Spleen (tissue), 7 donors: ENCODE measurements at regions not wholly inside any gene's neighbourhood (a gene's known extent, or its start where the extent isn't known, plus 50 kb on each side); places are given as distances from the start of the nearest gene placed in this dataset.

Source experiments
- CTCF ChIP-seq, 11 experiments: fragments of 200-600 bp in 7 of 11; fragments of 450-650 bp in 4 of 11; sonication (generic) in 4 of 11; IDR thresholded peaks in 8 of 11; conservative IDR thresholded peaks in 3 of 11; 1 replicate in 7 of 11; 2 replicates in 4 of 11; pipeline versions ENCODE4 v1.4.0 to v1.8.0; 2016 to 2021; ENCODE audit warnings: antibody characterized with exemption in 11 of 11, inconsistent platforms in 4 of 11, mild to moderate bottlenecking in 1 of 11
- POLR2A ChIP-seq, 3 donors: fragments of 450-650 bp; IDR thresholded peaks; one replicate each; pipeline ENCODE4 v1.5.1; 2017; ENCODE audit warnings: antibody characterized with exemption in 3 of 3, mild to moderate bottlenecking in 1 of 3
- donor health status: DM: no; HTN: no; CAD: no; lungs with moderate emphysema.
- donor health status: DM: no; HTN: no; CAD: no.
- donor health status: DM: no; HTN: no; CAD: no.

- TF ChIP-seq CTCF (IDR thresholded peaks at IDR 0.05 in 8 of 11, conservative IDR thresholded peaks at IDR 0.05 in 3 of 11) (no peak), POLR2A (IDR thresholded peaks at IDR 0.05) (no peak)
Observed at GRCh38 chr13:63110466-63110865, 1694.8 kb upstream of the PCDH20 start.
